ENCODE measurements at regions not wholly inside any gene's neighbourhood (a gene's known extent, or its start where the extent isn't known, plus 50 kb on each side); places are given as distances from the start of the nearest gene placed in this dataset.

DNA sequence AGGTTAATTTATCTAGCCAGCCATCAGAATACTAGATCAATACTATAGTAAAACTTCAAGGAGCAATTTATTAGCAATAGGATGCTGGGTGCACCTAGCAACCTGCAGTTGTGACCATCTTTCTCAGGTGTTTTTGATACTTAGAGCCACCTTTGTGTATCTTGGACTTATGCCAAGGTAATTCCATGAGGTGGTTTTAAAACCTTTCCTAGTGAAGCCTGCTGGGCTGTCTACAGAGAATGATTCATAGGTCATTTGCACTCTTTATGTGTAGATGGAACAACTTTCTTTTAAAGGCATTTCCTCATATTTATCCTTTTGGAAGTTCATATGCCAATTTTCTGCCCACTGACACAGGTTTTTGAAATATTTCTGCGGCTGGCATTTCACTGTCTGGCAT, 1030.1 kb upstream of the POU3F3 start:
- DNase-seq: no peak
- no peaks in the 10 kb centered on the region for H3K4me1 Mint-ChIP-seq
- H3K4me3 Mint-ChIP-seq: no peak overlapping the region
- H3K36me3 Mint-ChIP-seq (ENCODE audit: low read depth): no peaks in the 10 kb centered on the region
- H3K27me3 Mint-ChIP-seq (ENCODE audit: low read depth, poor library complexity): no peaks in the 10 kb centered on the region
- TF ChIP-seq CTCF (IDR thresholded peaks at IDR 0.05): no peak
- peaks cover 11% of the 10 kb centered on the region for H3K9me3 Mint-ChIP-seq
- no peak overlapping the region for H3K27ac Mint-ChIP-seq

DNA sequence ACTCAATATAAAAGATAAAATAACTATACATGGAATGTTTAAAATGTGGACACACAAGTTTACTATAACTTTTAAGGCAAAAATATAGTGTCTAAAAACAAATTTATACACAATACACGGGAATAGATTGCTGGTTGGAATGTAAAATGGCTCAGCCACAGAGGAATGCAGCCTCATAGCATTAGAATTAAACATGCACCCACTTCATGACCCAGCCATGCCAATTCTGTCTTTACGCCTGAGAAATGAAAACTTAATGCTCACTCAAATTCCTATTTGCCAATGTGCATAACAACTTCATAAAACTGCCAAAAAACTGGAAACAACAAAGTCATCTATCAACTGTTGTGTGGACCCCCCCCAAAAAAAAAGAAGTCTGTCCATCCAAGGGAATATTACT, 1006.6 kb upstream of the POU3F3 start:
- peaks cover 3% of the 10 kb centered on the region for H3K27me3 Mint-ChIP-seq (ENCODE audit: low read depth, poor library complexity)
- no peak for TF ChIP-seq CTCF (IDR thresholded peaks at IDR 0.05)
- H3K4me3 Mint-ChIP-seq: no peak overlapping the region
- H3K36me3 Mint-ChIP-seq (ENCODE audit: low read depth): no peaks in the 10 kb centered on the region
- no peak for DNase-seq
- peaks cover 3% of the 10 kb centered on the region for H3K9me3 Mint-ChIP-seq
- no peak overlapping the region for H3K27ac Mint-ChIP-seq
- H3K4me1 Mint-ChIP-seq: no peaks in the 10 kb centered on the region

DNA sequence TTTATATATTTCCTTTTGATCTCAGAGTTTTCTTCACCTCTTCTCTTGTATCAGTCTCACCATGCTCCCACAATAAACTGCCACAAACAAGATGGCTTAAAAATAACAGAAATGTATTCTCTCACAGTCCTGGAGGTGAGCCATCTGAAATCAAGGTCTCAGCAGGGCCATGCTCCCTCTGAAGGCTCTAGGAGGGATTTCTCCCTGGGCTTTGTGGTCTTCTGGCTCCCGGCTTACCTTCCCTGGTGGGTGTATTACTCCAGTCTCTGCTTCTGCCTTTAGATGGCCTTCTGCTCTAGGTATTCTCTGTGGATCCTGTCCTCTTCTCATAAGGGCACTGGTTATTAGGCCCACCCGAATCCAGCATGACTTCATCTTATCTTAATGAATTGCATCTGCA, 994.7 kb upstream of the POU3F3 start:
- no peak for DNase-seq
- H3K9me3 Mint-ChIP-seq: no peaks in the 10 kb centered on the region
- H3K27ac Mint-ChIP-seq: no peak overlapping the region
- TF ChIP-seq CTCF (IDR thresholded peaks at IDR 0.05): no peak
- no peak overlapping the region for H3K4me3 Mint-ChIP-seq
- H3K4me1 Mint-ChIP-seq: no peaks in the 10 kb centered on the region
- no peaks in the 10 kb centered on the region for H3K36me3 Mint-ChIP-seq (ENCODE audit: low read depth)
- H3K27me3 Mint-ChIP-seq (ENCODE audit: low read depth, poor library complexity): peaks cover 4% of the 10 kb centered on the region

DNA sequence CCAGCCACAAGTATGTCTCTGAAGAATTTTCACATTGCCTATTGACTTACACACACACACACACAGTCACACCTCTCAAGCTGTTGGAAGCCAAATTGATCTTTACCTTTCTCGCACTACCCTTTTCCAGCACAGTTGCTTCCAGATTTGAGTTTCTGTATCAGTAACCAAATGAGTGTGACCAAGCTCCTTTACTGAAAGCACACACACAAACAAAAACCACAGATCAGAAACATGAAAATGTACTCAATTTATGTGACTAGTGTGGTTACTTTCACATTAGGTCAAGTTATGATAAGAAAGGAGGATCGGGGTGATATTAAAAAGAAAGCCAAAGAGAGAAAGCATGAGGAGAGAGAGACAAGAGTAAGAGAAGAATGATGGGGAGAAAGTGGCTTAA, 993.9 kb upstream of the POU3F3 start:
- TF ChIP-seq CTCF (IDR thresholded peaks at IDR 0.05): no peak
- Mint-ChIP-seq H3K27ac (no peak overlapping the region), H3K36me3 (ENCODE audit: low read depth) (no peaks in the 10 kb centered on the region)

DNA sequence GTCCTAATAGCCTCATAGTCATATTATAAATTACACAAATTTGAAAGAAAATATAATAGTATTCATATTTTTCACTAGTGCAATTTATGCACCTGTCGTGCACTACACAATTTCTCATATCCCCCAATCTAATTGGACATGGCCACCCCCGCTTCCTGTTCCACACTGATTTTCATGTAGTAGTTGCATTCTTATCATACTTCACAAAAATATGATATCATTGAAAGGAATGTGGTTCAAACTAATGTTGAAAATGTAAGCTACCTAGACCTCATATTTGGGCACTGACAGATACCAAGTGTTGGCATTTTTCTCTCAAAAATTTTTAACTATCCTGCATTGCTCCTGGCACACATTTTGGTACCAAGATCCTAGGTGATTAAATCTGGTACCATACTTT, 985.5 kb upstream of the POU3F3 start:
- no peak for TF ChIP-seq CTCF (IDR thresholded peaks at IDR 0.05)
- Mint-ChIP-seq H3K27me3 (ENCODE audit: low read depth, poor library complexity) (no peaks in the 10 kb centered on the region), H3K9me3 (no peaks in the 10 kb centered on the region), H3K27ac (no peak overlapping the region), H3K36me3 (ENCODE audit: low read depth) (no peaks in the 10 kb centered on the region), H3K4me1 (peaks cover under 1% of the 10 kb centered on the region), H3K4me3 (no peak overlapping the region)
- no peak for DNase-seq

More for the DNA sequence above, 993.9 kb upstream of the POU3F3 start:
- H3K4me1 Mint-ChIP-seq: no peaks in the 10 kb centered on the region
- DNase-seq: no peak
- no peak overlapping the region for H3K4me3 Mint-ChIP-seq
- peaks cover 4% of the 10 kb centered on the region for H3K27me3 Mint-ChIP-seq (ENCODE audit: low read depth, poor library complexity)
- no peaks in the 10 kb centered on the region for H3K9me3 Mint-ChIP-seq

GRCh38 chr2:103873716-103874351, 980.1 kb upstream of the POU3F3 start:
- no peaks in the 10 kb centered on the region for H3K27me3 Mint-ChIP-seq (ENCODE audit: low read depth, poor library complexity)
- H3K4me1 Mint-ChIP-seq: peaks cover 21% of the 10 kb centered on the region
- H3K27ac Mint-ChIP-seq: no peak overlapping the region
- no peaks in the 10 kb centered on the region for H3K36me3 Mint-ChIP-seq (ENCODE audit: low read depth)
- H3K4me3 Mint-ChIP-seq: no peak overlapping the region
- no peaks in the 10 kb centered on the region for H3K9me3 Mint-ChIP-seq
- TF ChIP-seq CTCF (IDR thresholded peaks at IDR 0.05): no peak
- DNase-seq: peak; percentile 10
